DOHH2 (cell line): ENCODE measurements at regions not wholly inside any gene's neighbourhood (a gene's known extent, or its start where the extent isn't known, plus 50 kb on each side); places are given as distances from the start of the nearest gene placed in this dataset.

ENCODE experiments used
- EZH2phosphoT487 ChIP-seq: fragments of 200-600 bp; sonication (generic); IDR thresholded peaks from 2 replicates; pipeline ENCODE4 v1.6.1; 2017; ENCODE audit warnings: borderline replicate concordance, mild to moderate bottlenecking, antibody characterized with exemption, low read length, moderate library complexity, mixed read lengths
- TF ChIP-seq, protein P1 (sequence below): fragments of 200-600 bp; sonication (generic); IDR thresholded peaks from one replicate; pipeline ENCODE4 v1.5.1; 2014; ENCODE audit warnings: antibody characterized with exemption, mild to moderate bottlenecking, low read depth, low read length; ENCODE audit not compliant: poor library complexity, severe bottlenecking

- TF ChIP-seq, protein P1, sequence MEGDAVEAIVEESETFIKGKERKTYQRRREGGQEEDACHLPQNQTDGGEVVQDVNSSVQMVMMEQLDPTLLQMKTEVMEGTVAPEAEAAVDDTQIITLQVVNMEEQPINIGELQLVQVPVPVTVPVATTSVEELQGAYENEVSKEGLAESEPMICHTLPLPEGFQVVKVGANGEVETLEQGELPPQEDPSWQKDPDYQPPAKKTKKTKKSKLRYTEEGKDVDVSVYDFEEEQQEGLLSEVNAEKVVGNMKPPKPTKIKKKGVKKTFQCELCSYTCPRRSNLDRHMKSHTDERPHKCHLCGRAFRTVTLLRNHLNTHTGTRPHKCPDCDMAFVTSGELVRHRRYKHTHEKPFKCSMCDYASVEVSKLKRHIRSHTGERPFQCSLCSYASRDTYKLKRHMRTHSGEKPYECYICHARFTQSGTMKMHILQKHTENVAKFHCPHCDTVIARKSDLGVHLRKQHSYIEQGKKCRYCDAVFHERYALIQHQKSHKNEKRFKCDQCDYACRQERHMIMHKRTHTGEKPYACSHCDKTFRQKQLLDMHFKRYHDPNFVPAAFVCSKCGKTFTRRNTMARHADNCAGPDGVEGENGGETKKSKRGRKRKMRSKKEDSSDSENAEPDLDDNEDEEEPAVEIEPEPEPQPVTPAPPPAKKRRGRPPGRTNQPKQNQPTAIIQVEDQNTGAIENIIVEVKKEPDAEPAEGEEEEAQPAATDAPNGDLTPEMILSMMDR: no peak
- no peak for TF ChIP-seq EZH2phosphoT487
Measured at GRCh38 chr10:85532773-85533172, 833.8 kb downstream of the GRID1 start.
